B cell (primary cell): ENCODE measurements at regions not wholly inside any gene's neighbourhood (a gene's known extent, or its start where the extent isn't known, plus 50 kb on each side); places are given as distances from the start of the nearest gene placed in this dataset.

Experiments used
- EZH2 ChIP-seq: IDR thresholded peaks from 2 replicates; pipeline ENCODE4 v1.6.1; 2012; ENCODE audit warnings: borderline replicate concordance, low read depth, mild to moderate bottlenecking, moderate library complexity, low read length; ENCODE audit not compliant: insufficient read depth, poor library complexity, severe bottlenecking
- TF ChIP-seq, protein P1 (sequence below): fragments of 200-600 bp; IDR thresholded peaks from one replicate; pipeline ENCODE4 v1.8.0; 2022; ENCODE audit warnings: antibody characterized with exemption, mild to moderate bottlenecking

DNA sequence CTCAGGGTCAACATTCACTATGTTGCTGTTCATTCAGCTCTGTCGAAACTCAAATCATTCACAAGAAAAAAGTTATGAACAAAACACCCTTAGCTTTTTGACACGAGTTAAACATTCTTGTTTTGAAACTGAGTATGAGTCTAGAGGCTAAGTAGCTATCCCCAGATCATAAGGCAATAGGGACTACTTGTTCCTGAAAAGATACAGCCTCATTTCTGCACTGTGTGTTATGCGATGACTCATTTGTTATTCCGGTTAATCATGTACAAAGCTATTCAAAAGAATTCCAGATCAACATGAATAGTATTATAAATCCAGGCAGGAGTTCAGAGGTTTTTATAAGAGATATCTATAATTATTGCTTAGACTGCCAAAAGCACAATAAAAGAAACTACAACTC is 908.0 kb downstream of the QKI start:
- TF ChIP-seq, protein P1, sequence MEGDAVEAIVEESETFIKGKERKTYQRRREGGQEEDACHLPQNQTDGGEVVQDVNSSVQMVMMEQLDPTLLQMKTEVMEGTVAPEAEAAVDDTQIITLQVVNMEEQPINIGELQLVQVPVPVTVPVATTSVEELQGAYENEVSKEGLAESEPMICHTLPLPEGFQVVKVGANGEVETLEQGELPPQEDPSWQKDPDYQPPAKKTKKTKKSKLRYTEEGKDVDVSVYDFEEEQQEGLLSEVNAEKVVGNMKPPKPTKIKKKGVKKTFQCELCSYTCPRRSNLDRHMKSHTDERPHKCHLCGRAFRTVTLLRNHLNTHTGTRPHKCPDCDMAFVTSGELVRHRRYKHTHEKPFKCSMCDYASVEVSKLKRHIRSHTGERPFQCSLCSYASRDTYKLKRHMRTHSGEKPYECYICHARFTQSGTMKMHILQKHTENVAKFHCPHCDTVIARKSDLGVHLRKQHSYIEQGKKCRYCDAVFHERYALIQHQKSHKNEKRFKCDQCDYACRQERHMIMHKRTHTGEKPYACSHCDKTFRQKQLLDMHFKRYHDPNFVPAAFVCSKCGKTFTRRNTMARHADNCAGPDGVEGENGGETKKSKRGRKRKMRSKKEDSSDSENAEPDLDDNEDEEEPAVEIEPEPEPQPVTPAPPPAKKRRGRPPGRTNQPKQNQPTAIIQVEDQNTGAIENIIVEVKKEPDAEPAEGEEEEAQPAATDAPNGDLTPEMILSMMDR = no peak
- TF ChIP-seq EZH2 = no peak
